RWPE1 (cell line): ENCODE measurements at regions not wholly inside any gene's neighbourhood (a gene's known extent, or its start where the extent isn't known, plus 50 kb on each side); places are given as distances from the start of the nearest gene placed in this dataset.

Experiments used
- CTCF ChIA-PET: fragments of 350-600 bp; sonication (Branson Sonifier 250); formaldehyde crosslinking; extraction: SDS; loops from one replicate; lab custom pipeline; 2021; lab: Yijun Ruan, JAX
- POLR2A ChIA-PET: fragments of 400-600 bp; formaldehyde crosslinking; extraction: SDS; loops from one replicate; lab custom pipeline; 2020; ENCODE audit warnings: antibody characterized with exemption; ENCODE audit not compliant: low non-redundant PET; lab: Yijun Ruan, JAX
- DNase-seq: peaks from one replicate; pipeline ENCODE4 v3.0.0; 2012; ENCODE audit warnings: low spot score
- H3K27ac ChIP-seq: fragments of 450-650 bp; 2 replicates; pipeline ENCODE4 v1.5.1; 2017
- TF ChIP-seq, protein P1 (sequence below): fragments of 450-650 bp; conservative IDR thresholded peaks from 2 replicates; pipeline ENCODE4 v1.5.1; 2017; ENCODE audit warnings: low read depth, mild to moderate bottlenecking

DNA sequence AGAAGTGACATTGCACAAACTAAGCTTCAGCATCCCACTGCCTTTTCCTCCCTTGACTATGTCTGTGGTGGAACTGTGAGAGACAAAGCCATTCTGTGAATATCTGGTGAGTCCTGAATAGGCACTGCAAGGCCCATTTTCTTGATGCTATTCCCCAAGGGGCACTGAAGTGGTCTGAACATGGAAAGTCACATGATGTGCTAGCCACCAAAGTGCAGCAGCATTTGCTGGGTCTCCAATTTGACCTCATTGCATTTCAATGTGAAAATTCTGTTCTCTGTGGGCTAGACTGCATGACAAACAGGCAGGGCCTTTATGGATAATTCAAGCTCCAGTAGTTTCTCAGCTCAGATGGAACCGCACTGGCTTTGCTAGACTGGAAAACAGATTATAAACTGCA, 627.4 kb upstream of the BOD1L1 start:
- ChIA-PET POLR2A (no interaction called here), CTCF (interaction anchor here (0.7 kb wide), 1 partner anchor 48 kb away, joined by 3 read pairs; no protein-coding TSS in a partner anchor)
- no peak for DNase-seq
- no peak overlapping the region for H3K27ac ChIP-seq
- TF ChIP-seq, protein P1, sequence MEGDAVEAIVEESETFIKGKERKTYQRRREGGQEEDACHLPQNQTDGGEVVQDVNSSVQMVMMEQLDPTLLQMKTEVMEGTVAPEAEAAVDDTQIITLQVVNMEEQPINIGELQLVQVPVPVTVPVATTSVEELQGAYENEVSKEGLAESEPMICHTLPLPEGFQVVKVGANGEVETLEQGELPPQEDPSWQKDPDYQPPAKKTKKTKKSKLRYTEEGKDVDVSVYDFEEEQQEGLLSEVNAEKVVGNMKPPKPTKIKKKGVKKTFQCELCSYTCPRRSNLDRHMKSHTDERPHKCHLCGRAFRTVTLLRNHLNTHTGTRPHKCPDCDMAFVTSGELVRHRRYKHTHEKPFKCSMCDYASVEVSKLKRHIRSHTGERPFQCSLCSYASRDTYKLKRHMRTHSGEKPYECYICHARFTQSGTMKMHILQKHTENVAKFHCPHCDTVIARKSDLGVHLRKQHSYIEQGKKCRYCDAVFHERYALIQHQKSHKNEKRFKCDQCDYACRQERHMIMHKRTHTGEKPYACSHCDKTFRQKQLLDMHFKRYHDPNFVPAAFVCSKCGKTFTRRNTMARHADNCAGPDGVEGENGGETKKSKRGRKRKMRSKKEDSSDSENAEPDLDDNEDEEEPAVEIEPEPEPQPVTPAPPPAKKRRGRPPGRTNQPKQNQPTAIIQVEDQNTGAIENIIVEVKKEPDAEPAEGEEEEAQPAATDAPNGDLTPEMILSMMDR: no peak

- CTCF ChIA-PET: no interaction called here
- POLR2A ChIA-PET: no interaction called here
- TF ChIP-seq, protein P1: no peak
- H3K27ac ChIP-seq: no peak overlapping the region
- DNase-seq: no peak
Observed at GRCh38 chr4:14257903-14258302, 630.4 kb upstream of the BOD1L1 start.

GRCh38 chr4:14259936-14260335, 632.4 kb upstream of the BOD1L1 start:
- no peak for DNase-seq
- TF ChIP-seq, protein P1: no peak
- ChIA-PET CTCF (no interaction called here), POLR2A (no interaction called here)
- H3K27ac ChIP-seq: no peak overlapping the region

- no peak for DNase-seq
- ChIA-PET POLR2A (no interaction called here), CTCF (no interaction called here)
- no peak overlapping the region for H3K27ac ChIP-seq
- TF ChIP-seq, protein P1: no peak
Observed at GRCh38 chr4:14260591-14260990, 633.1 kb upstream of the BOD1L1 start.

DNA sequence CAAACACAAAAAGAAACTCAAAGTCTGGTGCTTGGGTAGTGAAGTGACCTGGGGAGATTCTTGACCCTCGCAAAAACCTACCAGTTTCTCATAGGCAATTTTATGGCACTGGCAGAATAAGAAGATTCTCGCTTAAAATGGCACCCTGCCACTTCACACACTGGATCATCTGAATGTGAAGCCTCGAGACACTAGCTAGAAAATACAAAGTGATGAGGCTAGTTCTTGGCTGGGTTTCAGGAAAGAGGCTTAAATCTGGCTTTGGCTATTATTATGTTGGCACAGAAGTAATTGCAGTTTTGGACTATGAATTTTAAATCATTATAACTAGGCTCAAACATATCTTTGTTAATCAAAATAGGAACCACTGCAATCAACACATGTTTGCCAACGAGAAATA, 634.7 kb upstream of the BOD1L1 start:
- ChIA-PET CTCF (interaction anchor here (0.7 kb wide), 1 partner anchor 308 kb away, joined by 3 read pairs; no protein-coding TSS in a partner anchor), POLR2A (no interaction called here)
- TF ChIP-seq, protein P1: no peak
- DNase-seq: no peak
- H3K27ac ChIP-seq: no peak overlapping the region

DNA sequence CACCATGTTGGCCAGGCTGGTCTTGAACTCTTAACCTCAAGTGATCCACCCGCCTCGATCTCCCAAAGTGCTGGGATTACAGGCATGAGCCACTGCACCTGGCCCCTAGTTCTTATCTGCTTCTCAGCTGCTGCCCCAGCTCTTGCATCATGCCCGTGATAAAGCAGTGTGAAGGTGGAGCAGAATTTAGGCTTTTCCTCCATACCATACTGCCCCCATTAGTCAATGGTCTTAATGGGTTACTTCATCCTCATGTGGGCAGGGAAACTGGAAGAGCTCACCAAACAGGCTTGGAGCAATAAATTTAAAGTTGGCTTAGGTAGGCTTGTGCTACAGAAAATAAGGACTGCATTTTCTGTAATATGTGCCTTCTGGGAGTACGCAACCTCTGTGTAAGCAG, 636.9 kb upstream of the BOD1L1 start:
- no peak for DNase-seq
- H3K27ac ChIP-seq: no peak overlapping the region
- TF ChIP-seq, protein P1: no peak
- ChIA-PET POLR2A (no interaction called here), CTCF (no interaction called here)

- H3K27ac ChIP-seq: no peak overlapping the region
- POLR2A ChIA-PET: no interaction called here
- TF ChIP-seq, protein P1: no peak
- DNase-seq: no peak
- CTCF ChIA-PET: no interaction called here
Observed at GRCh38 chr4:14265651-14266050, 638.1 kb upstream of the BOD1L1 start.
